GM12891 (cell line): ENCODE measurements at regions not wholly inside any gene's neighbourhood (a gene's known extent, or its start where the extent isn't known, plus 50 kb on each side); places are given as distances from the start of the nearest gene placed in this dataset.
"Not testable (repeated sequence)": the region's sequence is repeated elsewhere in the genome, so short reads cannot be mapped to it uniquely, and the experiment has no call there.

ENCODE experiments used
- DNase-seq: peaks from one replicate; pipeline ENCODE4 v3.0.0; 2011; ENCODE audit warnings: low spot score; ENCODE audit not compliant: insufficient read length
- FAIRE-seq: peaks from 2 replicates; lab custom pipeline; 2011; peaks lifted over from hg19 to GRCh38; lab: Jason Lieb, UNC
- PAX5 ChIP-seq: IDR thresholded peaks from 2 replicates; pipeline ENCODE4 v1.6.1; 2011; ENCODE audit warnings: low read length, moderate library complexity, mild to moderate bottlenecking; ENCODE audit not compliant: insufficient read depth, severe bottlenecking
- POLR2A ChIP-seq: IDR thresholded peaks from 2 replicates; pipeline ENCODE4 v1.6.1; 2011; ENCODE audit warnings: low read depth, low read length, control low read depth
- POLR2AphosphoS5 ChIP-seq: IDR thresholded peaks from 2 replicates; pipeline ENCODE4 v1.6.1; 2011; ENCODE audit warnings: low read depth, low read length, control low read depth
- POU2F2 ChIP-seq: IDR thresholded peaks from 2 replicates; pipeline ENCODE4 v1.6.1; 2011; ENCODE audit warnings: low read depth, mild to moderate bottlenecking, control low read depth, low read length, moderate library complexity
- SPI1 ChIP-seq: IDR thresholded peaks from 2 replicates; pipeline ENCODE4 v1.6.1; 2011; ENCODE audit warnings: low read depth, low read length, control low read depth
- TAF1 ChIP-seq: IDR thresholded peaks from 2 replicates; pipeline ENCODE4 v1.6.1; 2011; ENCODE audit warnings: low read depth, low read length, control low read depth

DNA sequence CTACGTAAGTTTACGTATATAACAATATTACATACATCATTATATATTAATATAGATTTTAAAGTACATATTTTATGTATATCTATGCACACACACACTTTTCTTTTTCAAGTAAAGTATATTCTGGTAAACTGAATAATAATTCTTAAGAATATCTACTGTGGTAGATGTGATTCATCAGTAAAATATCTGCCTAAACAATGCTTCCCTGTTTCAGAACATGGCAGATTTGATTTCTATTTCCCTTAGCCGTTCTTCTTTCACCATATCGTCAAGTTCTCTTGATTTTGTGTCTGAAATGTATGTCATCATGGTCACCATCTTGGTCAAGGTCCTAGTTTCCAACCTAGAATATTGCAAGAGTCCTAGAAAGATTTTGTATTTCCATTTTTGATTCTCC, 195.6 kb downstream of the HDGFL1 start:
- TF ChIP-seq POLR2AphosphoS5 (no peak), POLR2A (no peak), TAF1 (no peak), SPI1 (no peak)
- FAIRE-seq (no peak), DNase-seq (no peak)

DNA sequence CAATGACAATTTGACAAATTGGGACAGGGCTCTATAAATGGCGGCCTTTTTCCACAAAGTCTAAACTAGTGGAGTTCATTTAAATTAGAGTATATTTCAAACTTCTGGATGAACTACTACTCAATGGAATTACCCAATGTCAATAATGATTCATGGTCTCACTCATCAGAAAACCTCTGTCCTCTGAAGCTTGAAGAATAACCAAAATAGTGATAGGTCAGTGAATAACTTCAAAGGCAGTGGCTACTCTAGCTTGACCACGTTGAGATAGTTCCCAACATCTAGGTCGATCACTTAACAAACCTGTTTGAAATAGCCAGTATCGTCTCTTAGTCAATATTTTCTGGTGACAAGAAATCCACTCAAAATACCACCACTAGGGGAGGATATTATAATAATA, 197.6 kb downstream of the HDGFL1 start:
- DNase-seq (no peak), FAIRE-seq (no peak)
- TF ChIP-seq POLR2A (no peak), PAX5 (no peak), POU2F2 (no peak), TAF1 (no peak), POLR2AphosphoS5 (no peak), SPI1 (no peak)

DNA sequence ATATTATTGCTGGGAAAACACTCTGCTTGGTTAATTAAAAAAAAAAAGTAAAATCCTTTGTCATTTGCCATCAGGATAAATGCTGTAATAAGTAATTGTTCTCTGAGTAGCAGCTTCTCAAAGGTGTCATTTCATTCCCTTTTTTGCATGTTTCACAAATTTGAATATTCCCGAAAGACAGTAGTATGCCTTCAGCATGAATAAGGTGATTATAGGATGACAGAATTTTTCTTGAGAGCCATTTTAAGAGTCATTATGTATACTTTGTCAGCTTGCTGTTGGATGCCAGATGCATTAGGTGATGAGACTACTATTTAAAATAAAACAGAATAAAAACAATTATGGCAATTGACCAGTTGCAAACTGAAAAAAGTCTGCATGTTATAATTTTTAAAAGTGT, 200.7 kb downstream of the HDGFL1 start:
- TF ChIP-seq POU2F2 (no peak), SPI1 (no peak), POLR2A (no peak)
- no peak for FAIRE-seq
- DNase-seq = no peak

DNA sequence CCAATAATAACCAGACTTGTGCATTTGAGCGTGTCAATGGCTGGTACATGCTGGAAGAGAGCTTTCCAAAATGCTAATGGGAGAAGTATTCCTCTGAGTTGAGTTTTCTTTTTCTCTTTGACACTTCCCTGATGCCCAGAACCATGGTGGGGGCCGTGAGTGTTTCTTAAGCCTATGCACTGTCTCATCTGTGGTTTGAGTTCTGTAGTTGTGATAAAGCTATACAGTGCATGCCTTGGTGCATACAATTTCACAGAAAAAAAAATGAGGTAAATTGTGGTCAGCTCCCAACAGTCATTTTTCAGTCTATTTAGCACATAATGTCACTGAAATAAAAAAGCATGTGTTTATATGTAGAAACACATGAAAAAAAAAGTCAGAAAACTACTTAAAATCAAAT, 204.8 kb downstream of the HDGFL1 start:
- TF ChIP-seq TAF1 = no peak
- TF ChIP-seq POU2F2 = no peak
- no peak for TF ChIP-seq POLR2AphosphoS5
- TF ChIP-seq POLR2A = no peak
- TF ChIP-seq SPI1 = no peak
- no peak for TF ChIP-seq PAX5
- DNase-seq = no peak
- no peak for FAIRE-seq

DNA sequence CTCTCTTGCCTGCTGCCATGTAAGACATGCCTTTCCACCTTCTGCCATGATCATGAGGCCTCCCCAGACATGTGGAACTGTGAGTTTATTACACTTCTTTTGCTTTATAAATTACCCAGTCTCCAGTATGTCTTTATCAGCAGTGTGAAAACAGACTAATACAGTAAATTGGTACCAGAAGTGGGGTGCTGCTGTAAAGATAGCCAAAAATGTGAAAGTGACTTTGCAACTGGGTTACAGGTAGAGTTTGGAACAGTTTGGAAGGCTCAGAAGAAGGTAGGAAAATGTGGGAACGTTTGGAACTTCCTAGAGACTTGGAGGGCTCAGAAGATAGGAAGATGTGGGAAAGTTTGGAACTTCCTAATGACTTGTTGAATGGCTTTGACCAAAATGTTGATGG, 209.1 kb downstream of the HDGFL1 start:
- FAIRE-seq, DNase-seq: not testable (repeated sequence)

DNA sequence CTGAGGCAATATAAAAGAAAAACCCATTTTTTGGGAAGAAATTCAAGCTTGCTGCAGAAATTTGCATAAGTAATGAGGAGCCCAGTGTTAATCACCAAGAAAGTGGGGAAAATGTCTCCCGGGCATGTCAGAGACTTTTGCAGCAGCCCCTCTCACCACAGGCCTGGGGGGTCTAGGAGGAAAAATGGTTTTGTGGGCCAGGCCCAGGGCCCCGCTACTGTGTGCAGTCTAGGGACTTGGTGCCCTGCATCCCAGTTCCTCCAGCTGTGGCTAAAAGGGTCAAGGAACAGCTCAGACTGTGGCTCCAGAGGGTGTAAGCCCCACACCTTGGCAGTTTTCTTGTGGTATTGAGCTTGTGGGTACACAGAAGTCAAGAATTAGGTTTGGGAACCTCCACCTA, 209.7 kb downstream of the HDGFL1 start:
- DNase-seq (no peak), FAIRE-seq (no peak)
- TF ChIP-seq POU2F2 (no peak), PAX5 (no peak), POLR2A (no peak), SPI1 (no peak), TAF1 (no peak), POLR2AphosphoS5 (no peak)

DNA sequence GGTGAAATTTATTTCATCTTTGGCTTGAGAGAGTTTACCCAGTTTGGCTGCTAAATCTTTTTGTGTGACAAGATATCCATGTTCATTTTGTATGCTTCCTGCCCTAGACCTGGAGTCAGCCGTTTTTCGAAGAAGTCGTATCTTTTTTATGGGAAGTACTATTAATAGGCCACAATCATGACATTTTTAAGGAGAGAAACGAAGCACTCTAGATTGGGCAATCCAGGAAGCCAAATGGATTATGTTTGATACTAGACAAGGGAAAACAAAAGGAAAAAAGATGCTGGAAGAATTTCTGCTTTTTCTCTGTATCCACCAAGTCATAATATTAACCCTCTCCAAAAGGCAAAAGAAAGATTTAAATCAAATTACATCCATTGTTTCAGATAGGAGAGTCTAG, 214.6 kb downstream of the HDGFL1 start:
- FAIRE-seq = no peak
- no peak for DNase-seq
- TF ChIP-seq POU2F2 = no peak
- no peak for TF ChIP-seq TAF1
- TF ChIP-seq SPI1 = no peak
- TF ChIP-seq POLR2AphosphoS5 = no peak
- TF ChIP-seq PAX5 = no peak
- no peak for TF ChIP-seq POLR2A

DNA sequence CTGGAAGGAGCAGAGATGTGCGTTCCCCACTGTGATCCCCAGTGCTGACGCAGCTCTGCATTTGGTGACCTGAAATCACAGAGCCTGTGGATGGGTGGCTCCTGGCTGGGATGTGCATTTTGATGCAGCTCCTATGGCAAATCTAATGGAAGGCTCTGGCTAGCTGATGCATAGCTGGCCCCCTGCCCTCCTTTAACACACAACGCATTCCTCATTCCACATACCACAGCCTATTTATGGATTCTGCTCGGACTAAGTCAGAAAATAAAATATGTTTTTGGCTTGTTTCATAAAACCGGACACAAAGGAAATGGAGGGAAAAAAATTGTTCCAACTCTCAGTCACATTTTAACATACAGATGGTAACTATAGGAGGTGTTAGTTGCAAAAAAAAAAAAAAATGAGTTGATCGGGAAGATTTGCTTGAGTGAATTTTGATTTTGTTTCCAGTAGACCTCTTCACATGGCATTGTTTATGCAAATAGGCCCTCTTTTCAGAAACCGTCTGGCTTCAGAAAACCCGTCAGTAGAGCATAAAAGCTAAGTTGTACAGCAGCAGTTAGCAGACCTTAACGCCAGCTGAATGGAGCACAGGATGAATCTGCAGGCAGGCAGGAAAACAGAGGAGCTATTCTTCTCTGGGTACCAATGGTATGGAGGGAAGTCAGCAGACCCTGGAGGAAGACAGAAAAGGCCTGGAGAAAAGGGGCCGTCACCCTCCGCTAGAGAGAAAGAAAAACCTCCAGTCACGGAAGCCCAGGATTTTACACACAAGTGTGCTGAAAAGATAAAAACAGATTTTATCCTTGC, 215.4 kb downstream of the HDGFL1 start:
- FAIRE-seq = no peak
- DNase-seq = no peak
- no peak for TF ChIP-seq SPI1
- no peak for TF ChIP-seq PAX5
- no peak for TF ChIP-seq POLR2AphosphoS5
- TF ChIP-seq POU2F2 = no peak

DNA sequence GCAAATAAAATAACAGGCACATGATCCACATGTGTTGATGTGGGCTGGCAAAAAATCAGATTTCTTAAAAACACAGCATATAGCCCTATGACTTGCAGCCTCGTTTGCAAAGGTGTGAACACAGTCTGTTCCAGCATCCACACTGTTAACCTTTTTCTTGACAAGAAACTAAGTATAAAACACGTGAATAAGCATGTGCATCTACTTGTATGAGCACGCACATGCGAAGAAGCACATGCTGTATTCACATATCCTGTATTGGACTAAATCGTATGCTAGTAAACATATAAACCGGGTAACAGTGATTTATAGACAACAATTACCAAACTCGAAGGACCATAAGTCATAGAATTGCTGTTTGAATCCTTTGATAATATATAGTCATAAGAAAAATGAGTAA, 218.7 kb downstream of the HDGFL1 start:
- FAIRE-seq (no peak), DNase-seq (no peak)
- TF ChIP-seq POLR2A = no peak
- TF ChIP-seq PAX5 = no peak
- TF ChIP-seq POU2F2 = no peak
- no peak for TF ChIP-seq TAF1
- TF ChIP-seq POLR2AphosphoS5 = no peak
- no peak for TF ChIP-seq SPI1

DNA sequence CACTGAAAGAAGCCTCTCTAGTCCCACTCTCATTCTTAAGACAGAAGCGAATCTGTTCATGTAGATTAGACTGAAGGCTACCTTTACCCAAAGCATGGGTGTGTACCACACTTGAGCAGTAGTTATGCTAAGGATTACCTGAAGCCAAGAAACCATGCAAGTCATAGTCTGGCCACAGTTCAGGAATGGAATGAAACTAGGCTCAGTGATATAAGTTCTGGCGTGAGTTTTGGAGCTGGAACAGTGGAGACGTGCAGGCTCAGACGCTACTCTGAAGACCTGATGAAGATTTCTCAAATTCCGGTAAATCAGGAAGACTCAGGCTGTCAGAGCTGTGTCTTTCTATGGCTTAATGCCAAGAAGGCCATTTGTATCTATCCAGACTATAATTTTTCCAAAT, 219.9 kb downstream of the HDGFL1 start:
- FAIRE-seq (no peak), DNase-seq (no peak)
- no peak for TF ChIP-seq PAX5
- TF ChIP-seq POLR2AphosphoS5 = no peak
- TF ChIP-seq POLR2A = no peak
- TF ChIP-seq POU2F2 = no peak
- TF ChIP-seq SPI1 = no peak
- no peak for TF ChIP-seq TAF1

DNA sequence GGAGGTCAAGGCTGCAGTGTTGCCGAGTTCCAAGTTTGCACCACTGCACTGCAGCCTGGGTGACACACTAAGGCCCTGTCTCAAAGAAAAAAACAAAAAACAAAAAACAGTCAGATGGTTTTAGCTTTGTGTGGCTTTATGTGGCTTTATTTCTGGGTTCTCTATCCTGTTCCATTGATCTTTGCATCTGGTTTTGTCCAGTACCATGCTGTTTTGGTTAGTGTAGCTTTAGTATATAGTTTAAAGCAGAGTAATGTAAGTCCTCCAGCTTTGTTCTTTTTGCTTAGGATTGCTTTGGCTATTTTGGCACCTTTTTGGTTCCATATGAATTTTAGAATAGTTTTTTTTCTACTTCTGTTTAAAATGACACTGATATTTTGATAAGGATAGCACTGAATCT, 225.5 kb downstream of the HDGFL1 start:
- DNase-seq (no peak), FAIRE-seq (no peak)
- no peak for TF ChIP-seq PAX5
- TF ChIP-seq POLR2AphosphoS5 = no peak
- TF ChIP-seq SPI1 = no peak
- TF ChIP-seq POU2F2 = no peak
- no peak for TF ChIP-seq TAF1
- TF ChIP-seq POLR2A = no peak
